SK-N-SH (cell line): ENCODE measurements at regions not wholly inside any gene's neighbourhood (a gene's known extent, or its start where the extent isn't known, plus 50 kb on each side); places are given as distances from the start of the nearest gene placed in this dataset.

ENCODE experiments used
- CTCF ChIA-PET: fragments of 300-600, 350-600 bp; formaldehyde crosslinking; extraction: SDS; loops from one replicate; lab custom pipeline; 2021; lab: Yijun Ruan, JAX
- POLR2A ChIA-PET: fragments of 350-600 bp; sonication (Branson Sonifier 250); formaldehyde crosslinking; extraction: SDS; loops from one replicate; lab custom pipeline; 2020; ENCODE audit warnings: antibody characterized with exemption, inconsistent platforms; lab: Yijun Ruan, JAX
- DNase-seq: peaks from one replicate; pipeline ENCODE4 v3.0.0; 2012
- H2AFZ ChIP-seq: fragments of 200-600 bp; sonication (generic); 2 replicates; pipeline ENCODE4 v1.8.1; 2016; ENCODE audit warnings: antibody characterized with exemption, mild to moderate bottlenecking, low read depth
- H3F3A ChIP-seq: fragments of 200-600 bp; sonication (generic); replicated peaks from 2 replicates; pipeline ENCODE3; 2016; ENCODE audit warnings: antibody characterized with exemption, mild to moderate bottlenecking; ENCODE audit not compliant: insufficient read depth
- H3K27ac ChIP-seq, 2 experiments: fragments of 200-500 bp in 1 of 2; fragments of 200-600 bp in 1 of 2; sonication (Bioruptor generic) in 1 of 2; sonication (generic), shearing (Covaris generic) in 1 of 2; 2 replicates each; pipeline versions ENCODE4 v1.5.1 to v1.6.1; 2014 to 2016; ENCODE audit warnings: low read depth in 2 of 2, inconsistent platforms in 1 of 2, low read length in 1 of 2, mild to moderate bottlenecking in 1 of 2, mixed read lengths in 1 of 2
- H3K27me3 ChIP-seq: fragments of 200-600 bp; sonication (generic), shearing (Covaris generic); 2 replicates; pipeline ENCODE4 v1.6.1; 2016; ENCODE audit warnings: mixed run types; ENCODE audit not compliant: insufficient read depth
- H3K36me3 ChIP-seq, 2 experiments: fragments of 200-500 bp in 1 of 2; fragments of 200-600 bp in 1 of 2; sonication (Bioruptor generic) in 1 of 2; sonication (generic) in 1 of 2; replicated peaks in 1 of 2; 2 replicates each; pipeline versions ENCODE3 to v1.5.1; 2014 to 2016; ENCODE audit warnings: low read length in 1 of 2, mild to moderate bottlenecking in 1 of 2; ENCODE audit not compliant: insufficient read depth in 2 of 2, control insufficient read depth in 1 of 2
- H3K4me1 ChIP-seq, 2 experiments: fragments of 200-500 bp in 1 of 2; fragments of 200-600 bp in 1 of 2; sonication (Bioruptor generic) in 1 of 2; sonication (generic), shearing (Covaris generic) in 1 of 2; 2 replicates each; pipeline versions ENCODE4 v1.5.1 to v1.6.1; 2014 to 2016; ENCODE audit warnings: low read depth in 1 of 2, low read length in 1 of 2, mixed run types in 1 of 2; ENCODE audit not compliant: insufficient read depth in 2 of 2, control insufficient read depth in 1 of 2
- H3K4me2 ChIP-seq: fragments of 200-600 bp; sonication (generic), shearing (Covaris generic); 2 replicates; pipeline ENCODE4 v1.6.1; 2017; ENCODE audit warnings: mixed run types
- H3K4me3 ChIP-seq, 2 experiments: fragments of 200-500 bp in 1 of 2; fragments of 200-600 bp in 1 of 2; sonication (Bioruptor generic) in 1 of 2; sonication (generic), shearing (Covaris generic) in 1 of 2; 2 replicates each; pipeline versions ENCODE4 v1.5.1 to v1.8.1; 2014 to 2016; ENCODE audit warnings: low read depth in 2 of 2, inconsistent platforms in 1 of 2, low read length in 1 of 2, mild to moderate bottlenecking in 1 of 2, mixed read lengths in 1 of 2, moderate library complexity in 1 of 2
- H3K79me2 ChIP-seq: fragments of 200-600 bp; sonication (generic); 2 replicates; pipeline ENCODE4 v1.8.1; 2017; ENCODE audit warnings: mild to moderate bottlenecking; ENCODE audit not compliant: insufficient read depth
- H3K9ac ChIP-seq: fragments of 200-600 bp; sonication (generic); 2 replicates; pipeline ENCODE4 v1.6.1; 2017; ENCODE audit warnings: mixed run types
- H3K9me2 ChIP-seq: fragments of 200-600 bp; sonication (generic); 2 replicates; pipeline ENCODE4 v1.6.1; 2017; ENCODE audit warnings: mixed run types
- H3K9me3 ChIP-seq: fragments of 200-600 bp; sonication (generic); 2 replicates; pipeline ENCODE4 v1.6.1; 2017; ENCODE audit warnings: mixed run types, mild to moderate bottlenecking, moderate library complexity
- H4K20me1 ChIP-seq: fragments of 200-600 bp; sonication (generic); 2 replicates; pipeline ENCODE4 v1.6.1; 2017; ENCODE audit warnings: mild to moderate bottlenecking, mixed run types; ENCODE audit not compliant: insufficient read depth
- EP300 ChIP-seq, 2 experiments: IDR thresholded peaks; 2 replicates each; pipeline versions ENCODE4 v1.4.0 to v1.6.1; 2012; ENCODE audit warnings: borderline replicate concordance in 1 of 2, low read depth in 1 of 2, low read length in 1 of 2
- FOXM1 ChIP-seq: IDR thresholded peaks from 2 replicates; pipeline ENCODE4 v1.4.0; 2012; ENCODE audit warnings: low read depth, mild to moderate bottlenecking
- GABPA ChIP-seq: IDR thresholded peaks from 2 replicates; pipeline ENCODE4 v1.4.0; 2012; ENCODE audit warnings: low read depth, mild to moderate bottlenecking
- GATA2 ChIP-seq: sonication (generic); formaldehyde crosslinking; IDR thresholded peaks from 2 replicates; pipeline ENCODE4 v1.5.0; 2020; ENCODE audit warnings: mild to moderate bottlenecking, missing genetic modification reagents
- IRF3 ChIP-seq: fragments of 150-350 bp; IDR thresholded peaks from 2 replicates; pipeline ENCODE4 v1.6.1; 2016; ENCODE audit warnings: mild to moderate bottlenecking, low read depth, low read length
- MAX ChIP-seq: IDR thresholded peaks from 2 replicates; pipeline ENCODE4 v1.4.0; 2012; ENCODE audit warnings: low read depth
- MEF2A ChIP-seq: IDR thresholded peaks from 2 replicates; pipeline ENCODE4 v1.4.0; 2012; ENCODE audit warnings: low read depth, borderline replicate concordance
- NFIC ChIP-seq: IDR thresholded peaks from 2 replicates; pipeline ENCODE4 v1.4.0; 2012; ENCODE audit warnings: borderline replicate concordance
- NRF1 ChIP-seq: IDR thresholded peaks from 2 replicates; pipeline ENCODE4 v1.6.1; 2012; ENCODE audit warnings: low read depth, mild to moderate bottlenecking, low read length
- RCOR1 ChIP-seq: fragments of 150-350 bp; IDR thresholded peaks from 2 replicates; pipeline ENCODE4 v1.6.1; 2017; ENCODE audit warnings: antibody characterized with exemption, low read length
- REST ChIP-seq: IDR thresholded peaks from 2 replicates; pipeline ENCODE4 v1.6.1; 2012; ENCODE audit warnings: mild to moderate bottlenecking, low read depth, low read length, moderate library complexity
- RXRA ChIP-seq: IDR thresholded peaks from 2 replicates; pipeline ENCODE4 v1.4.0; 2012; ENCODE audit warnings: low read depth, mild to moderate bottlenecking, borderline replicate concordance
- SIN3A ChIP-seq: IDR thresholded peaks from 2 replicates; pipeline ENCODE4 v1.6.1; 2012; ENCODE audit warnings: low read depth, mild to moderate bottlenecking, low read length, moderate library complexity, borderline replicate concordance
- TAF1 ChIP-seq: IDR thresholded peaks from 2 replicates; pipeline ENCODE4 v1.6.1; 2012; ENCODE audit warnings: low read depth, mild to moderate bottlenecking, low read length, moderate library complexity, borderline replicate concordance
- TEAD4 ChIP-seq: IDR thresholded peaks from 2 replicates; pipeline ENCODE4 v1.4.0; 2012; ENCODE audit warnings: mild to moderate bottlenecking, borderline replicate concordance; ENCODE audit not compliant: insufficient read depth
- USF1 ChIP-seq: IDR thresholded peaks from 2 replicates; pipeline ENCODE4 v1.4.0; 2012; ENCODE audit warnings: low read depth, borderline replicate concordance
- WGBS: methylation state at CpG from one replicate; pipeline ENCODE4 v1.1.6; 2017; ENCODE audit warnings: low lambda C conversion rate; 5-methylcytosine and 5-hydroxymethylcytosine counted together

GRCh38 chr5:18051953-18052352, 417.7 kb downstream of the TAF11L14 start (continued):
- TF ChIP-seq IRF3 (no peak), NRF1 (no peak)
- TF ChIP-seq, all 33 proteins: peak for 0

- H3K9me2 ChIP-seq: no peaks in the 10 kb centered on the region
- H2AFZ ChIP-seq: no peak overlapping the region
- H3K9me3 ChIP-seq: no peaks in the 10 kb centered on the region
- no peaks in the 10 kb centered on the region for H3K4me1 ChIP-seq
- no peak overlapping the region for H3K27ac ChIP-seq
- H4K20me1 ChIP-seq: no peaks in the 10 kb centered on the region
- no peak overlapping the region for H3K9ac ChIP-seq
- no peaks in the 10 kb centered on the region for H3K79me2 ChIP-seq
- H3K27me3 ChIP-seq: no peaks in the 10 kb centered on the region
- 20% methylated on average over 3 of the region's 3 CpGs for WGBS
- ChIA-PET CTCF (interaction anchor here (0.7 kb wide), 2 partner anchors 108 to 251 kb away, joined by 3 to 4 read pairs; no protein-coding TSS in a partner anchor), POLR2A (no interaction called here)
- no peak for DNase-seq
- TF ChIP-seq EP300 (IDR thresholded peaks at IDR 0.05; ENCODE audit: borderline replicate concordance in 1 of 2, low read depth in 1 of 2, low read length in 1 of 2): no peak
- no peak overlapping the region for H3K4me2 ChIP-seq
- no peaks in the 10 kb centered on the region for H3K36me3 ChIP-seq
- no peak overlapping the region for H3K4me3 ChIP-seq
- H3F3A ChIP-seq: no peaks in the 10 kb centered on the region
These were observed 418.3 kb downstream of the TAF11L14 start for GRCh38 chr5:18052569-18052968.

- Histone ChIP-seq H3K9me2 (no peaks in the 10 kb centered on the region), H3K27ac (no peak overlapping the region), H3K4me1 (no peaks in the 10 kb centered on the region), H3K36me3 (no peaks in the 10 kb centered on the region), H3K9ac (no peak overlapping the region), H3K9me3 (no peaks in the 10 kb centered on the region), H3K79me2 (no peaks in the 10 kb centered on the region), H3F3A (no peaks in the 10 kb centered on the region), H2AFZ (no peak overlapping the region), H4K20me1 (no peaks in the 10 kb centered on the region), H3K4me3 (no peak overlapping the region), H3K4me2 (no peak overlapping the region), H3K27me3 (no peaks in the 10 kb centered on the region)
- ChIA-PET POLR2A (no interaction called here), CTCF (interaction anchor here (1.2 kb wide), 1 partner anchor 842 kb away, joined by 3 read pairs; no protein-coding TSS in a partner anchor)
- TF ChIP-seq REST (no peak), MEF2A (no peak), NFIC (no peak), NRF1 (no peak), TAF1 (no peak), RXRA (no peak), GATA2 (CRISPR knock-in tag) (no peak), TEAD4 (no peak), FOXM1 (no peak), SIN3A (no peak), RCOR1 (no peak), MAX (no peak), GABPA (no peak), USF1 (no peak), IRF3 (no peak)
- no peak for DNase-seq
- 3% methylated on average over 3 of the region's 3 CpGs for WGBS
These were observed 423.5 kb downstream of the TAF11L14 start for GRCh38 chr5:18057725-18058124.
